GM12878 (cell line): ENCODE measurements at regions not wholly inside any gene's neighbourhood (a gene's known extent, or its start where the extent isn't known, plus 50 kb on each side); places are given as distances from the start of the nearest gene placed in this dataset.

Source experiments
- ATAC-seq: fragments of 200-7000 bp; cut with Tn5 transposase; 3 replicates; pipeline ENCODE4 v1.9.1; 2020; ENCODE audit warnings: mild to moderate bottlenecking, moderate library complexity
- BruUV-seq: library from RNA; stranded (reverse); fragments of 400-500 nt; replicated peaks from 2 replicates; lab custom pipeline; 2021; lab: Mats Ljungman, UMichigan
- CTCF ChIA-PET: fragments of 300-600 bp; sonication (Branson Sonifier 250); formaldehyde crosslinking; extraction: SDS; loops from one replicate; lab custom pipeline; 2021; ENCODE audit warnings: inconsistent platforms; lab: Yijun Ruan, JAX
- POLR2A ChIA-PET: fragments of 350-600 bp; formaldehyde crosslinking; extraction: SDS; loops from one replicate; lab custom pipeline; 2021; ENCODE audit warnings: inconsistent platforms; lab: Charles Lee
- RAD21 ChIA-PET: fragments of 300-600 bp; sonication (Branson Sonifier 250); formaldehyde crosslinking; loops from one replicate; lab custom pipeline; 2023; ENCODE audit warnings: antibody characterized with exemption; ENCODE audit not compliant: unreplicated experiment; lab: Charles Lee
- SMC1A ChIA-PET: fragments of 300-600 bp; sonication (Branson Sonifier 250); formaldehyde crosslinking; loops from one replicate; lab custom pipeline; 2023; ENCODE audit not compliant: unreplicated experiment, uncharacterized antibody; lab: Charles Lee
- DNase-seq: peaks from one replicate; pipeline ENCODE4 v3.0.0-alpha.2; 2011; ENCODE audit warnings: low read depth, low spot score
- FAIRE-seq: peaks from 3 replicates; lab custom pipeline; 2011; peaks lifted over from hg19 to GRCh38; lab: Jason Lieb, UNC
- H2AFZ ChIP-seq: 2 replicates; pipeline ENCODE4 v1.6.0; 2011; ENCODE audit warnings: low read depth, low read length, control low read depth; ENCODE audit not compliant: control insufficient read depth
- H3K27ac ChIP-seq: 2 replicates; pipeline ENCODE4 v1.5.1; 2011; ENCODE audit warnings: control low read depth; ENCODE audit not compliant: control insufficient read depth, insufficient read depth
- H3K27me3 ChIP-seq, 2 experiments: replicated peaks in 1 of 2; 2 replicates each; pipeline versions ENCODE4 v1.6.0 to v1.6.1; 2011; ENCODE audit warnings: low read length in 1 of 2; ENCODE audit not compliant: control insufficient read depth in 2 of 2, insufficient read depth in 2 of 2
- H3K36me3 ChIP-seq, 2 experiments: 2 replicates each; pipeline ENCODE4 v1.5.1; 2011; ENCODE audit warnings: low read length in 1 of 2; ENCODE audit not compliant: control insufficient read depth in 2 of 2, insufficient read depth in 2 of 2
- H3K4me1 ChIP-seq: 2 replicates; pipeline ENCODE4 v1.6.1; 2011; ENCODE audit warnings: mild to moderate bottlenecking, low read length, moderate library complexity, mixed read lengths; ENCODE audit not compliant: control insufficient read depth, insufficient read depth
- H3K4me2 ChIP-seq: 2 replicates; pipeline ENCODE4 v1.6.0; 2011; ENCODE audit warnings: control low read depth; ENCODE audit not compliant: control insufficient read depth, insufficient read depth
- H3K4me3 ChIP-seq: fragments of 200-600 bp; sonication (generic); 2 replicates; pipeline ENCODE4 v1.5.1; 2016
- H3K79me2 ChIP-seq: 2 replicates; pipeline ENCODE4 v1.6.0; 2011; ENCODE audit warnings: low read length; ENCODE audit not compliant: control insufficient read depth, insufficient read depth
- H3K9ac ChIP-seq: 2 replicates; pipeline ENCODE4 v1.8.0; 2011; ENCODE audit warnings: low read length, control low read depth, mixed read lengths; ENCODE audit not compliant: control insufficient read depth, insufficient read depth
- H3K9me3 ChIP-seq: replicated peaks from 3 replicates; pipeline ENCODE4 v1.5.1; 2011; ENCODE audit warnings: mild to moderate bottlenecking, low read length; ENCODE audit not compliant: control insufficient read depth, insufficient read depth
- H4K20me1 ChIP-seq: 2 replicates; pipeline ENCODE4 v1.6.0; 2011; ENCODE audit not compliant: control insufficient read depth, insufficient read depth
- CHD1 ChIP-seq: IDR thresholded peaks from 2 replicates; pipeline ENCODE4 v1.6.1; 2012; ENCODE audit warnings: low read depth, low read length, improper control_type of control experiment
- ELK1 ChIP-seq: IDR thresholded peaks from 2 replicates; pipeline ENCODE4 v1.6.1; 2012; ENCODE audit warnings: low read depth, low read length, improper control_type of control experiment
- HDAC2 ChIP-seq: fragments of 200-600 bp; sonication (generic); IDR thresholded peaks from 2 replicates; pipeline ENCODE4 v1.6.1; 2017
- PBX3 ChIP-seq: IDR thresholded peaks from 2 replicates; pipeline ENCODE4 v1.6.1; 2011; ENCODE audit warnings: mild to moderate bottlenecking, low read depth, low read length, moderate library complexity; ENCODE audit not compliant: insufficient replicate concordance
- RB1 ChIP-seq: fragments of 450-650 bp; formaldehyde crosslinking; IDR thresholded peaks from 2 replicates; pipeline ENCODE4 v1.6.1; 2017; ENCODE audit warnings: mild to moderate bottlenecking, borderline replicate concordance
- ZNF622 ChIP-seq: fragments of 450-650 bp; IDR thresholded peaks from 2 replicates; pipeline ENCODE4 v1.6.1; 2017; ENCODE audit warnings: mild to moderate bottlenecking, inconsistent platforms
- WGBS: methylation state at CpG from one replicate; pipeline ENCODE4 v1.1.6; 2016; ENCODE audit warnings: low lambda C conversion rate; ENCODE audit not compliant: insufficient replicate concordance, insufficient coverage; ENCODE audit errors: missing lambda C conversion rate; 5-methylcytosine and 5-hydroxymethylcytosine counted together
- in situ Hi-C: fragments of 300-500 bp; cut with MboI; formaldehyde crosslinking; loops from 9 replicates; pipeline ENCODE4 v1.14.3; 2018; ENCODE audit warnings: mixed read lengths
- intact Hi-C: fragments of 100-400 bp; cut with micrococcal nuclease; formaldehyde crosslinking; loops from one replicate; pipeline ENCODE4 v1.14.2; 2022; ENCODE audit not compliant: unreplicated experiment

GRCh38 chr4:147078362-147078761, 132.7 kb upstream of the TTC29 start (continued):
- TF ChIP-seq PBX3 (no peak), CHD1 (no peak), ELK1 (no peak)

GRCh38 chr4:147078875-147079658, 133.4 kb upstream of the TTC29 start:
- SMC1A ChIA-PET = interaction anchor here (1.4 kb wide), 1 partner anchor 60 kb away, joined by 4 read pairs; no protein-coding TSS in a partner anchor
- Histone ChIP-seq H3K4me1 (no peaks in the 10 kb centered on the region), H3K27me3 (no peaks in the 10 kb centered on the region; a peak in 1 of 4 replicates), H2AFZ (no peak overlapping the region), H3K79me2 (no peaks in the 10 kb centered on the region), H3K4me2 (no peak overlapping the region), H3K9ac (no peak overlapping the region), H3K9me3 (no peaks in the 10 kb centered on the region), H3K27ac (no peak overlapping the region), H3K36me3 (no peaks in the 10 kb centered on the region), H4K20me1 (no peaks in the 10 kb centered on the region), H3K4me3 (no peak overlapping the region)
- ATAC-seq (no peak), FAIRE-seq (no peak), DNase-seq (no peak)
- intact Hi-C loops (no loop called here), in situ Hi-C loops (no loop called here)
- RAD21 ChIA-PET = no interaction called here
- POLR2A ChIA-PET = no interaction called here
- TF ChIP-seq RB1 (no peak), ZNF622 (no peak), HDAC2 (no peak)
- CTCF ChIA-PET = interaction anchor here (1.6 to 2.3 kb wide), 2 partner anchors 18 kb away, joined by 3 to 15 read pairs; no protein-coding TSS in a partner anchor
- BruUV-seq = no TSS peak
- WGBS = 23% methylated on average over 17 of the region's 17 CpGs
